ENCODE measurements at regions not wholly inside any gene's neighbourhood (a gene's known extent, or its start where the extent isn't known, plus 50 kb on each side); places are given as distances from the start of the nearest gene placed in this dataset.

- no peaks in the 10 kb centered on the region for H3K4me1 ChIP-seq
- TF ChIP-seq CTCF (IDR thresholded peaks at IDR 0.05), result no peak
- peaks cover 0 to 32% (median 10%) of the 10 kb centered on the region in 7 donors for H3K27me3 ChIP-seq
- H3K27ac ChIP-seq, result no peak overlapping the region
- no peak for DNase-seq
- WGBS, 2 donors, result 82 to 86% methylated on average over 4 of the region's 4 CpGs
- no peaks in the 10 kb centered on the region for H3K9me3 ChIP-seq
- ATAC-seq, result no peak
- intact Hi-C loops (cut with DNase I), result no loop called here
- H3K36me3 ChIP-seq, result no peaks in the 10 kb centered on the region
- no peak overlapping the region for H3K4me3 ChIP-seq
Observed at GRCh38 chr7:26580064-26580591, 284.3 kb downstream of the SKAP2 start.

- Histone ChIP-seq H3K27ac (no peak overlapping the region), H3K4me3 (no peak overlapping the region), H3K36me3 (no peaks in the 10 kb centered on the region), H3K9me3 (no peaks in the 10 kb centered on the region), H3K27me3 (peaks cover 0 to 31% (median 10%) of the 10 kb centered on the region in 7 donors), H3K4me1 (no peaks in the 10 kb centered on the region)
- ATAC-seq (no peak), DNase-seq (no peak)
- 87 to 92% methylated on average over 4 of the region's 4 CpGs for WGBS, 2 donors
- TF ChIP-seq CTCF (IDR thresholded peaks at IDR 0.05), result no peak
- intact Hi-C loops (cut with DNase I), result no loop called here
Observed at GRCh38 chr7:26580711-26581110, 283.7 kb downstream of the SKAP2 start.

- ATAC-seq, result no peak
- WGBS, 2 donors, result 66 to 76% methylated on average over 4 of the region's 4 CpGs
- intact Hi-C loops (cut with DNase I), result no loop called here
Observed at GRCh38 chr7:26583094-26583648, 281.2 kb downstream of the SKAP2 start.

GRCh38 chr7:26584326-26584725 lies 280.1 kb downstream of the SKAP2 start:
- H3K4me1 ChIP-seq, result no peaks in the 10 kb centered on the region
- H3K27me3 ChIP-seq, result peaks cover 0 to 39% (median 10%) of the 10 kb centered on the region in 7 donors
- no peak overlapping the region for H3K4me3 ChIP-seq
- intact Hi-C loops (cut with DNase I), result no loop called here
- ATAC-seq, result no peak
- no peaks in the 10 kb centered on the region for H3K9me3 ChIP-seq
- DNase-seq, result no peak
- no peak overlapping the region for H3K27ac ChIP-seq
- TF ChIP-seq CTCF (IDR thresholded peaks at IDR 0.05), result no peak
- no peaks in the 10 kb centered on the region for H3K36me3 ChIP-seq
- WGBS, 2 donors, result 62 to 63% methylated on average over 2 of the region's 2 CpGs

More at GRCh38 chr7:26583094-26583648, 281.2 kb downstream of the SKAP2 start:
- Histone ChIP-seq H3K4me1 (no peaks in the 10 kb centered on the region), H3K27ac (no peak overlapping the region), H3K27me3 (peaks cover 0 to 35% (median 10%) of the 10 kb centered on the region in 7 donors), H3K9me3 (no peaks in the 10 kb centered on the region), H3K36me3 (no peaks in the 10 kb centered on the region), H3K4me3 (no peak overlapping the region)
- DNase-seq, result no peak
- TF ChIP-seq CTCF (IDR thresholded peaks at IDR 0.05), result no peak

All from heart right ventricle (tissue), 16 donors.